ENCODE measurements at regions not wholly inside any gene's neighbourhood (a gene's known extent, or its start where the extent isn't known, plus 50 kb on each side); places are given as distances from the start of the nearest gene placed in this dataset.

- no peak for DNase-seq
Observed at GRCh38 chr12:20213723-20214625, 154.4 kb upstream of the PDE3A start.

GRCh38 chr12:20220339-20220738 lies 148.0 kb upstream of the PDE3A start:
- DNase-seq = no peak

- no peak for DNase-seq
Observed at GRCh38 chr12:20232931-20233675, 135.2 kb upstream of the PDE3A start.

- DNase-seq = no peak
Observed at GRCh38 chr12:20234474-20234873, 133.9 kb upstream of the PDE3A start.

GRCh38 chr12:20237091-20237490 lies 131.2 kb upstream of the PDE3A start:
- DNase-seq = no peak

- no peak for DNase-seq
Observed at GRCh38 chr12:20245491-20245890, 122.8 kb upstream of the PDE3A start.

GRCh38 chr12:20248646-20249045 lies 119.7 kb upstream of the PDE3A start:
- DNase-seq = no peak

- DNase-seq = no peak
Observed at GRCh38 chr12:20250761-20251160, 117.6 kb upstream of the PDE3A start.

- no peak for DNase-seq
Observed at GRCh38 chr12:20257311-20257710, 111.0 kb upstream of the PDE3A start.

GRCh38 chr12:20259786-20260185 lies 108.6 kb upstream of the PDE3A start:
- no peak for DNase-seq

- no peak for DNase-seq
Observed at GRCh38 chr12:20260851-20261250, 107.5 kb upstream of the PDE3A start.

- no peak for DNase-seq
Observed at GRCh38 chr12:20262119-20262518, 106.2 kb upstream of the PDE3A start.

- no peak for DNase-seq
Observed at GRCh38 chr12:20264026-20264425, 104.3 kb upstream of the PDE3A start.

- DNase-seq = no peak
Observed at GRCh38 chr12:20264608-20265114, 103.7 kb upstream of the PDE3A start.

- no peak for DNase-seq
Observed at GRCh38 chr12:20268121-20268732, 100.1 kb upstream of the PDE3A start.

GRCh38 chr12:20268771-20269170 lies 99.6 kb upstream of the PDE3A start:
- no peak for DNase-seq

- DNase-seq = no peak
Observed at GRCh38 chr12:20269337-20270067, 98.8 kb upstream of the PDE3A start.

- no peak for DNase-seq
Observed at GRCh38 chr12:20270557-20270956, 97.8 kb upstream of the PDE3A start.

GRCh38 chr12:20272161-20272560 lies 96.2 kb upstream of the PDE3A start:
- no peak for DNase-seq

GRCh38 chr12:20272801-20273200 lies 95.5 kb upstream of the PDE3A start:
- DNase-seq = no peak

GRCh38 chr12:20274008-20274407 lies 94.3 kb upstream of the PDE3A start:
- no peak for DNase-seq

GRCh38 chr12:20278276-20278675 lies 90.1 kb upstream of the PDE3A start:
- no peak for DNase-seq

- DNase-seq = no peak
Observed at GRCh38 chr12:20280515-20280914, 87.8 kb upstream of the PDE3A start.
